ENCODE measurements at regions not wholly inside any gene's neighbourhood (a gene's known extent, or its start where the extent isn't known, plus 50 kb on each side); places are given as distances from the start of the nearest gene placed in this dataset.

DNA sequence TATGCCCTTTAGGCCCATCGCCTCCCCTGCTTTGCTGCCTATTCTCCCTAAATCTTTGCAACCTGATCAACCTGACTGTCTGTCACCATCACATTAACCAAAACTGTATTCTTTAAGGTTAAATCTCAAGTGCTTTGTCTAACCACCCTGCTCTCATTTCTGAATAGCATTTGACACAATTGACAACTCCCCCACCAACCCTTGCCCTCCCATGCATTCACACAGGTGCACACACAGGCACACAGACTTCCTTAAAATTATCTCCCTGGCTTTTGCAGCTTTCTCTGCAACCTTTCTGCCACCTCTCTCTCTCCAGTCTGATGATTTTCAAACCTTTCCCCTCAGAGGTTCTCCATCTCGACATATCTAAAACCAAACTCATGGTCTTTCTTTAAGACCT, 64.6 kb upstream of the ST8SIA3 start:
- H3K4me3 ChIP-seq (ENCODE audit: low read length) = no peak overlapping the region
- H3K27me3 ChIP-seq (ENCODE audit: control insufficient read depth in 1 of 2, insufficient read depth in 2 of 2, low read length in 2 of 2) = no peaks in the 10 kb centered on the region
- H3K36me3 Mint-ChIP-seq (ENCODE audit: low read depth) = no peaks in the 10 kb centered on the region
- no peak overlapping the region for H3K27ac Mint-ChIP-seq
- no peaks in the 10 kb centered on the region for H3K4me1 Mint-ChIP-seq (ENCODE audit: low read depth)
- no peak for ATAC-seq (ENCODE audit: poor library complexity)
- H3K4me3 Mint-ChIP-seq = no peak overlapping the region
- ChIA-PET POLR2A (no interaction called here), CTCF (no interaction called here)
- TF ChIP-seq, protein P1, sequence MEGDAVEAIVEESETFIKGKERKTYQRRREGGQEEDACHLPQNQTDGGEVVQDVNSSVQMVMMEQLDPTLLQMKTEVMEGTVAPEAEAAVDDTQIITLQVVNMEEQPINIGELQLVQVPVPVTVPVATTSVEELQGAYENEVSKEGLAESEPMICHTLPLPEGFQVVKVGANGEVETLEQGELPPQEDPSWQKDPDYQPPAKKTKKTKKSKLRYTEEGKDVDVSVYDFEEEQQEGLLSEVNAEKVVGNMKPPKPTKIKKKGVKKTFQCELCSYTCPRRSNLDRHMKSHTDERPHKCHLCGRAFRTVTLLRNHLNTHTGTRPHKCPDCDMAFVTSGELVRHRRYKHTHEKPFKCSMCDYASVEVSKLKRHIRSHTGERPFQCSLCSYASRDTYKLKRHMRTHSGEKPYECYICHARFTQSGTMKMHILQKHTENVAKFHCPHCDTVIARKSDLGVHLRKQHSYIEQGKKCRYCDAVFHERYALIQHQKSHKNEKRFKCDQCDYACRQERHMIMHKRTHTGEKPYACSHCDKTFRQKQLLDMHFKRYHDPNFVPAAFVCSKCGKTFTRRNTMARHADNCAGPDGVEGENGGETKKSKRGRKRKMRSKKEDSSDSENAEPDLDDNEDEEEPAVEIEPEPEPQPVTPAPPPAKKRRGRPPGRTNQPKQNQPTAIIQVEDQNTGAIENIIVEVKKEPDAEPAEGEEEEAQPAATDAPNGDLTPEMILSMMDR (IDR thresholded peaks at IDR 0.05) = no peak
- no peak for DNase-seq
- H3K9me3 ChIP-seq (ENCODE audit: control insufficient read depth in 1 of 2, insufficient read depth in 1 of 2, low read length in 2 of 2) = peaks cover 0 to 17% of the 10 kb centered on the region in 2 experiments
- no peak overlapping the region for H3K27ac ChIP-seq (ENCODE audit: low read depth in 1 of 2, low read length in 2 of 2)
- peaks cover 10% of the 10 kb centered on the region for H3K27me3 Mint-ChIP-seq
- peaks cover 2% of the 10 kb centered on the region for H3K9me3 Mint-ChIP-seq
- no peaks in the 10 kb centered on the region for H3K4me1 ChIP-seq (ENCODE audit: insufficient read depth, low read length)
- no peaks in the 10 kb centered on the region for H3K36me3 ChIP-seq (ENCODE audit: insufficient read depth, low read length)
- intact Hi-C loops (cut with DNase I, micrococcal nuclease) = no loop called here

DNA sequence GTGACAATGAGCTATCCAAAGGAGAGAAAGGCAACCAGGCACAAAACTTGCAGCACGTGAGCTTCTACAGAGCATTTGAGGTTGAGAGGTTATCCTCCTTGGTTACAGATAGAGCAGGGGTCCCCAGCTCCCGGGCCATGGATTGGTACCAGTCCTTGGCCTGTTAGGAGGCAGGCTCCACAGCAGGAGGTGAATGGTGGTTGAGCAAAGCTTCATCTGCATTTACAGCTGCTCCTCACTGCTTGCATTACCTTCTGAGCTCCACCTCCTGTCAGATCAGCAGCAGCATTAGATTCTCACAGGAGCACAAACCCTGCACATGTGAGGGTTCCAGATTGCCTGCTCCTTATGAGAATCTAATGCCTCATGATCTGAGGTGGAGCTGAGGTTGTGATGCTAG, 57.8 kb upstream of the ST8SIA3 start:
- intact Hi-C loops (cut with DNase I, micrococcal nuclease) = no loop called here
- peaks cover 0 to 3% of the 10 kb centered on the region in 2 experiments for H3K27me3 ChIP-seq (ENCODE audit: control insufficient read depth in 1 of 2, insufficient read depth in 2 of 2, low read length in 2 of 2)
- Mint-ChIP-seq H3K9me3 (peaks cover under 1% of the 10 kb centered on the region), H3K4me1 (ENCODE audit: low read depth) (no peaks in the 10 kb centered on the region), H3K27ac (no peak overlapping the region), H3K4me3 (no peak overlapping the region), H3K27me3 (peaks cover 26% of the 10 kb centered on the region), H3K36me3 (ENCODE audit: low read depth) (no peaks in the 10 kb centered on the region)
- no peaks in the 10 kb centered on the region for H3K4me1 ChIP-seq (ENCODE audit: insufficient read depth, low read length)
- TF ChIP-seq, protein P1 (IDR thresholded peaks at IDR 0.05) = no peak
- DNase-seq = no peak
- ChIA-PET POLR2A (no interaction called here), CTCF (no interaction called here)
- H3K4me3 ChIP-seq (ENCODE audit: low read length) = no peak overlapping the region
- H3K36me3 ChIP-seq (ENCODE audit: insufficient read depth, low read length) = no peaks in the 10 kb centered on the region
- ATAC-seq (ENCODE audit: poor library complexity) = no peak
- H3K27ac ChIP-seq (ENCODE audit: low read depth in 1 of 2, low read length in 2 of 2) = no peak overlapping the region
- no peaks in the 10 kb centered on the region for H3K9me3 ChIP-seq (ENCODE audit: control insufficient read depth in 1 of 2, insufficient read depth in 1 of 2, low read length in 2 of 2)

DNA sequence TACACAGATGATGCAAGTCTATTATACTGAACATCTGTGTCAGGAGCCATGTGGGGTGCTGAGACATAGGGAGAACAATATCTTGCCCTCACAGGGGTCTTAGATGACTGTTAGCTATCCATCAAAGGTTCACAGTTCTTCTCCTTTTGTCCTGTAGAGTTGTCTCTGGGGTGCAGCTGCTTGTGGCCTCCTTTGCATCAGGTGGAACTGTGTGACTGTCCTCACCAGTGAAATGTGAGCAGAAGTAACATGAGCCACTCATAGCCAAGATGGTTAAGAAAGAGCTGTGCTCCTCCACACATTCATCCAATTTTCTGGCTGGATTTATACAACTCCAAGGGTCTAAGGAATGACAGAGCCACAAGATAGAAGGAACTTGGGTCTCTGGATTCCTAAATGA, 56.0 kb upstream of the ST8SIA3 start:
- no peak overlapping the region for H3K27ac Mint-ChIP-seq
- H3K4me3 ChIP-seq (ENCODE audit: low read length) = no peak overlapping the region
- TF ChIP-seq, protein P1 (IDR thresholded peaks at IDR 0.05) = no peak
- no peak for DNase-seq
- H3K27ac ChIP-seq (ENCODE audit: low read depth in 1 of 2, low read length in 2 of 2) = no peak overlapping the region
- H3K36me3 Mint-ChIP-seq (ENCODE audit: low read depth) = no peaks in the 10 kb centered on the region
- no peaks in the 10 kb centered on the region for H3K36me3 ChIP-seq (ENCODE audit: insufficient read depth, low read length)
- no peaks in the 10 kb centered on the region for H3K9me3 ChIP-seq (ENCODE audit: control insufficient read depth in 1 of 2, insufficient read depth in 1 of 2, low read length in 2 of 2)
- ATAC-seq (ENCODE audit: poor library complexity) = no peak
- H3K4me1 ChIP-seq (ENCODE audit: insufficient read depth, low read length) = no peaks in the 10 kb centered on the region
- intact Hi-C loops (cut with DNase I, micrococcal nuclease) = no loop called here
- H3K27me3 ChIP-seq (ENCODE audit: control insufficient read depth in 1 of 2, insufficient read depth in 2 of 2, low read length in 2 of 2) = peaks cover 0 to 3% of the 10 kb centered on the region in 2 experiments
- ChIA-PET CTCF (no interaction called here), POLR2A (no interaction called here)
- no peaks in the 10 kb centered on the region for H3K4me1 Mint-ChIP-seq (ENCODE audit: low read depth)
- H3K27me3 Mint-ChIP-seq = peaks cover 28% of the 10 kb centered on the region
- H3K4me3 Mint-ChIP-seq = no peak overlapping the region
- no peaks in the 10 kb centered on the region for H3K9me3 Mint-ChIP-seq
